ENCODE measurements at regions not wholly inside any gene's neighbourhood (a gene's known extent, or its start where the extent isn't known, plus 50 kb on each side); places are given as distances from the start of the nearest gene placed in this dataset.

- Histone ChIP-seq H3K4me1 (ENCODE audit: control insufficient read depth, insufficient read depth, low read length) (no peaks in the 10 kb centered on the region), H3K27me3 (ENCODE audit: control insufficient read depth, insufficient read depth, low read length, poor library complexity, severe bottlenecking) (no peaks in the 10 kb centered on the region), H3K4me3 (ENCODE audit: insufficient read depth, low read depth, low read length) (no peak overlapping the region), H3K9me3 (ENCODE audit: control insufficient read depth, low read length) (no peaks in the 10 kb centered on the region), H3K27ac (ENCODE audit: insufficient read depth, low read depth, low read length, poor library complexity, severe bottlenecking) (no peak overlapping the region), H3K36me3 (ENCODE audit: control insufficient read depth, insufficient read depth, low read length) (no peaks in the 10 kb centered on the region)
- WGBS, 2 experiments = 92 to 93% methylated on average over 5 of the region's 5 CpGs
These were observed 292.7 kb upstream of the STT3B start for GRCh38 chr3:31240013-31240412.

GRCh38 chr3:31240466-31240865, 292.3 kb upstream of the STT3B start:
- Histone ChIP-seq H3K27ac (ENCODE audit: insufficient read depth, low read depth, low read length, poor library complexity, severe bottlenecking) (no peak overlapping the region), H3K27me3 (ENCODE audit: control insufficient read depth, insufficient read depth, low read length, poor library complexity, severe bottlenecking) (no peaks in the 10 kb centered on the region), H3K4me1 (ENCODE audit: control insufficient read depth, insufficient read depth, low read length) (no peaks in the 10 kb centered on the region), H3K36me3 (ENCODE audit: control insufficient read depth, insufficient read depth, low read length) (no peaks in the 10 kb centered on the region), H3K4me3 (ENCODE audit: insufficient read depth, low read depth, low read length) (no peak overlapping the region), H3K9me3 (ENCODE audit: control insufficient read depth, low read length) (no peaks in the 10 kb centered on the region)
- WGBS, 2 experiments = 75 to 84% methylated on average over 1 of the region's 1 CpG

GRCh38 chr3:31240874-31241273, 291.9 kb upstream of the STT3B start:
- Histone ChIP-seq H3K27me3 (ENCODE audit: control insufficient read depth, insufficient read depth, low read length, poor library complexity, severe bottlenecking) (no peaks in the 10 kb centered on the region), H3K36me3 (ENCODE audit: control insufficient read depth, insufficient read depth, low read length) (no peaks in the 10 kb centered on the region), H3K4me3 (ENCODE audit: insufficient read depth, low read depth, low read length) (no peak overlapping the region), H3K4me1 (ENCODE audit: control insufficient read depth, insufficient read depth, low read length) (no peaks in the 10 kb centered on the region), H3K27ac (ENCODE audit: insufficient read depth, low read depth, low read length, poor library complexity, severe bottlenecking) (no peak overlapping the region), H3K9me3 (ENCODE audit: control insufficient read depth, low read length) (no peaks in the 10 kb centered on the region)
- WGBS, 2 experiments = 100% methylated on average over 1 of the region's 1 CpG; no CpG with 5 or more reads in 1 of the 2 experiments

- H3K9me3 ChIP-seq (ENCODE audit: control insufficient read depth, low read length) = no peaks in the 10 kb centered on the region
- 93 to 95% methylated on average over 3 of the region's 3 CpGs for WGBS, 2 experiments
These were observed 291.2 kb upstream of the STT3B start for GRCh38 chr3:31241533-31241932.

GRCh38 chr3:31242026-31242960, 290.4 kb upstream of the STT3B start:
- no peaks in the 10 kb centered on the region for H3K27me3 ChIP-seq (ENCODE audit: control insufficient read depth, insufficient read depth, low read length, poor library complexity, severe bottlenecking)
- no peaks in the 10 kb centered on the region for H3K9me3 ChIP-seq (ENCODE audit: control insufficient read depth, low read length)
- H3K4me3 ChIP-seq (ENCODE audit: insufficient read depth, low read depth, low read length) = no peak overlapping the region
- H3K36me3 ChIP-seq (ENCODE audit: control insufficient read depth, insufficient read depth, low read length) = no peaks in the 10 kb centered on the region
- 85 to 93% methylated on average over 3 of the region's 3 CpGs for WGBS, 2 experiments
- H3K27ac ChIP-seq (ENCODE audit: insufficient read depth, low read depth, low read length, poor library complexity, severe bottlenecking) = no peak overlapping the region
- H3K4me1 ChIP-seq (ENCODE audit: control insufficient read depth, insufficient read depth, low read length) = peaks cover 3% of the 10 kb centered on the region

More at GRCh38 chr3:31241533-31241932, 291.2 kb upstream of the STT3B start:
- H3K4me1 ChIP-seq (ENCODE audit: control insufficient read depth, insufficient read depth, low read length) = peaks cover 3% of the 10 kb centered on the region
- H3K27ac ChIP-seq (ENCODE audit: insufficient read depth, low read depth, low read length, poor library complexity, severe bottlenecking) = no peak overlapping the region
- H3K36me3 ChIP-seq (ENCODE audit: control insufficient read depth, insufficient read depth, low read length) = no peaks in the 10 kb centered on the region
- no peak overlapping the region for H3K4me3 ChIP-seq (ENCODE audit: insufficient read depth, low read depth, low read length)
- no peaks in the 10 kb centered on the region for H3K27me3 ChIP-seq (ENCODE audit: control insufficient read depth, insufficient read depth, low read length, poor library complexity, severe bottlenecking)

- Histone ChIP-seq H3K36me3 (ENCODE audit: control insufficient read depth, insufficient read depth, low read length) (no peaks in the 10 kb centered on the region), H3K4me1 (ENCODE audit: control insufficient read depth, insufficient read depth, low read length) (peaks cover 7% of the 10 kb centered on the region), H3K4me3 (ENCODE audit: insufficient read depth, low read depth, low read length) (no peak overlapping the region), H3K9me3 (ENCODE audit: control insufficient read depth, low read length) (no peaks in the 10 kb centered on the region), H3K27me3 (ENCODE audit: control insufficient read depth, insufficient read depth, low read length, poor library complexity, severe bottlenecking) (no peaks in the 10 kb centered on the region), H3K27ac (ENCODE audit: insufficient read depth, low read depth, low read length, poor library complexity, severe bottlenecking) (no peak overlapping the region)
- WGBS, 2 experiments = 84% methylated on average over 5 to 6 of the region's 6 CpGs
These were observed 287.6 kb upstream of the STT3B start for GRCh38 chr3:31244929-31245817.

GRCh38 chr3:31246293-31247062, 286.2 kb upstream of the STT3B start:
- no peaks in the 10 kb centered on the region for H3K27me3 ChIP-seq (ENCODE audit: control insufficient read depth, insufficient read depth, low read length, poor library complexity, severe bottlenecking)
- H3K36me3 ChIP-seq (ENCODE audit: control insufficient read depth, insufficient read depth, low read length) = no peaks in the 10 kb centered on the region
- no peak overlapping the region for H3K4me3 ChIP-seq (ENCODE audit: insufficient read depth, low read depth, low read length)
- H3K9me3 ChIP-seq (ENCODE audit: control insufficient read depth, low read length) = no peaks in the 10 kb centered on the region
- no peak overlapping the region for H3K27ac ChIP-seq (ENCODE audit: insufficient read depth, low read depth, low read length, poor library complexity, severe bottlenecking)
- 41 to 51% methylated on average over 2 of the region's 2 CpGs for WGBS, 2 experiments
- H3K4me1 ChIP-seq (ENCODE audit: control insufficient read depth, insufficient read depth, low read length) = peaks cover 7% of the 10 kb centered on the region

- H3K27ac ChIP-seq (ENCODE audit: insufficient read depth, low read depth, low read length, poor library complexity, severe bottlenecking) = no peak overlapping the region
- H3K27me3 ChIP-seq (ENCODE audit: control insufficient read depth, insufficient read depth, low read length, poor library complexity, severe bottlenecking) = no peaks in the 10 kb centered on the region
- no peaks in the 10 kb centered on the region for H3K9me3 ChIP-seq (ENCODE audit: control insufficient read depth, low read length)
- peaks cover 7% of the 10 kb centered on the region for H3K4me1 ChIP-seq (ENCODE audit: control insufficient read depth, insufficient read depth, low read length)
- no peaks in the 10 kb centered on the region for H3K36me3 ChIP-seq (ENCODE audit: control insufficient read depth, insufficient read depth, low read length)
- H3K4me3 ChIP-seq (ENCODE audit: insufficient read depth, low read depth, low read length) = no peak overlapping the region
- WGBS, 2 experiments = 78 to 85% methylated on average over 2 of the region's 2 CpGs
These were observed 285.7 kb upstream of the STT3B start for GRCh38 chr3:31247063-31247447.

- 74 to 78% methylated on average over 5 of the region's 5 CpGs for WGBS, 2 experiments
- H3K27ac ChIP-seq (ENCODE audit: insufficient read depth, low read depth, low read length, poor library complexity, severe bottlenecking) = no peak overlapping the region
- H3K9me3 ChIP-seq (ENCODE audit: control insufficient read depth, low read length) = no peaks in the 10 kb centered on the region
- no peaks in the 10 kb centered on the region for H3K27me3 ChIP-seq (ENCODE audit: control insufficient read depth, insufficient read depth, low read length, poor library complexity, severe bottlenecking)
- H3K4me3 ChIP-seq (ENCODE audit: insufficient read depth, low read depth, low read length) = no peak overlapping the region
- H3K4me1 ChIP-seq (ENCODE audit: control insufficient read depth, insufficient read depth, low read length) = peaks cover 7% of the 10 kb centered on the region
- H3K36me3 ChIP-seq (ENCODE audit: control insufficient read depth, insufficient read depth, low read length) = no peaks in the 10 kb centered on the region
These were observed 284.7 kb upstream of the STT3B start for GRCh38 chr3:31247850-31248562.

Measured in ectodermal cell (in vitro differentiated cells).